ENCODE measurements at regions not wholly inside any gene's neighbourhood (a gene's known extent, or its start where the extent isn't known, plus 50 kb on each side); places are given as distances from the start of the nearest gene placed in this dataset.

GRCh38 chr2:142758973-142759372, 118.5 kb upstream of the KYNU start:
- TF ChIP-seq CTCF (IDR thresholded peaks at IDR 0.05), result no peak
- no peak for TF ChIP-seq MAFK (IDR thresholded peaks at IDR 0.05; ENCODE audit: partially characterized antibody)
- no peak for TF ChIP-seq EP300 (IDR thresholded peaks at IDR 0.05)
- TF ChIP-seq CEBPB (IDR thresholded peaks at IDR 0.05), result no peak
- TF ChIP-seq MAX (IDR thresholded peaks at IDR 0.05), result no peak

All from A549 (cell line).